ENCODE measurements at regions not wholly inside any gene's neighbourhood (a gene's known extent, or its start where the extent isn't known, plus 50 kb on each side); places are given as distances from the start of the nearest gene placed in this dataset.

DNA sequence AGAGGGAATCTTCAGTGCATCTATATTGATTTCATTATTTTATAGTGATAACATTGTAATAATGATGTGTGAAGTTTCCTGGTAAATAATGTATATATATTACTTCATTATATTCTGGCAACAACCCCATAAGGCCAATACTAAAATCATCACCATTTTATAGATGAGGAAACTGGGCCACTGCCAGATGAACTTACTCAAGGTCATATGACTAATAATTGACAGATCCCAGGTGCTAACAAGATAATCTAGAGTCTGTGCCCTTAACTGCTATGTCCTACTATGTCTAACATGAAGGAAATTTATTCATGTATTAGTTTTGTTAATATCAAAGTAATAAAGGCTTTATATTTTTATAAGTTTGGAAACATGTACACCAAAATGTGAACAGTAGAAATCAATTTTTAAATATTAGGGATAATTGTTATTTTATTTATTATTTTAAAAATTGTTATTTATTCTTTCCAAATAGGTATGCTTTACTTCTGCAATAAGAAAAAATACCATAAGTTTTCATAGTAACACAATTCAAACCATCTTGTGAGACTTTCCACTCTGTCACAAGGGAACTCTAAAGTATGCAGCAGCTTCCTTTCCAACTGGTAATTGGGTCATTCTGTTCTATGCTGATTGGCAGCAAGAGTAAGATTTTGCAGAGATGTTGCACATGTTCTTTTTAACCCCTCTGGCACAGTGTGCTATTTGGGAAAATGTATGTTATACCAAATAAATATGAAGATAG is 90.8 kb upstream of the CMC1 start:
- DNase-seq (peak in 2 of 3 donors; percentile 26 to 46), ATAC-seq (ENCODE audit: insufficient read depth, low FRiP score) (no peak)
- Histone ChIP-seq H3K36me3 (ENCODE audit: control insufficient read depth in 4 of 4, insufficient read depth in 4 of 4, low read length in 4 of 4) (no peaks in the 10 kb centered on the region), H3K27me3 (ENCODE audit: control insufficient read depth in 3 of 3, insufficient read depth in 3 of 3, low read length in 2 of 3) (no peaks in the 10 kb centered on the region), H3K27ac (ENCODE audit: low read depth in 1 of 2, low read length in 1 of 2) (no peak overlapping the region), H3K4me1 (ENCODE audit: control insufficient read depth in 5 of 5, insufficient read depth in 5 of 5, low read length in 5 of 5) (peaks cover 0 to 3% (median 0%) of the 10 kb centered on the region in 5 donors), H3K9me3 (ENCODE audit: control insufficient read depth in 4 of 4, insufficient read depth in 3 of 4, low read length in 3 of 4) (peaks cover 0 to 3% (median 0%) of the 10 kb centered on the region in 4 donors), H3K9ac (ENCODE audit: insufficient read depth in 1 of 2, low read length in 2 of 2) (no peak overlapping the region), H3K4me3 (no peak overlapping the region)
- TF ChIP-seq, protein P1, sequence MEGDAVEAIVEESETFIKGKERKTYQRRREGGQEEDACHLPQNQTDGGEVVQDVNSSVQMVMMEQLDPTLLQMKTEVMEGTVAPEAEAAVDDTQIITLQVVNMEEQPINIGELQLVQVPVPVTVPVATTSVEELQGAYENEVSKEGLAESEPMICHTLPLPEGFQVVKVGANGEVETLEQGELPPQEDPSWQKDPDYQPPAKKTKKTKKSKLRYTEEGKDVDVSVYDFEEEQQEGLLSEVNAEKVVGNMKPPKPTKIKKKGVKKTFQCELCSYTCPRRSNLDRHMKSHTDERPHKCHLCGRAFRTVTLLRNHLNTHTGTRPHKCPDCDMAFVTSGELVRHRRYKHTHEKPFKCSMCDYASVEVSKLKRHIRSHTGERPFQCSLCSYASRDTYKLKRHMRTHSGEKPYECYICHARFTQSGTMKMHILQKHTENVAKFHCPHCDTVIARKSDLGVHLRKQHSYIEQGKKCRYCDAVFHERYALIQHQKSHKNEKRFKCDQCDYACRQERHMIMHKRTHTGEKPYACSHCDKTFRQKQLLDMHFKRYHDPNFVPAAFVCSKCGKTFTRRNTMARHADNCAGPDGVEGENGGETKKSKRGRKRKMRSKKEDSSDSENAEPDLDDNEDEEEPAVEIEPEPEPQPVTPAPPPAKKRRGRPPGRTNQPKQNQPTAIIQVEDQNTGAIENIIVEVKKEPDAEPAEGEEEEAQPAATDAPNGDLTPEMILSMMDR (IDR thresholded peaks at IDR 0.05; ENCODE audit: control extremely low read depth, extremely low read depth), result no peak

DNA sequence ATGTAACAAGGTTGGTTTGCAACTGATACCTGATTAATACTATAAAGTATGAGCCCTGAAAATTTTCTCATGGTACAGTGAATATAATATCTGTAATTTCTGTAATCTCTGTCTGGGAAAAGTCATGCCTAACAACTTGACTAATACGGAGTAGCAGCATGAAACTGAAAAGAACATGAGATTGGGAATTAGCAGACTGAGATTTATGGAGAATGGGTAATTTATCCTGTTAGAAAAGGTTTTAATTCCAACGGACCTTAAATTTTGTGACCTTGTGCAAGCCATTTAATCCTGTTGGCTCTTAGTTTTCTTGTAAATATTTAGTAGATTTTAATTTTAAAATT is 90.2 kb upstream of the CMC1 start:
- WGBS, 2 donors, result 72 to 80% methylated on average over 2 of the region's 2 CpGs
- H3K27me3 ChIP-seq (ENCODE audit: control insufficient read depth in 3 of 3, insufficient read depth in 3 of 3, low read length in 2 of 3), result no peaks in the 10 kb centered on the region
- TF ChIP-seq, protein P1 (IDR thresholded peaks at IDR 0.05; ENCODE audit: control extremely low read depth, extremely low read depth), result no peak
- peak overlapping the region in 1 of 2 donors; percentile 21 for H3K27ac ChIP-seq (ENCODE audit: low read depth in 1 of 2, low read length in 1 of 2)
- ATAC-seq (ENCODE audit: insufficient read depth, low FRiP score) (no peak), DNase-seq (no peak)
- no peak overlapping the region for H3K9ac ChIP-seq (ENCODE audit: insufficient read depth in 1 of 2, low read length in 2 of 2)
- peaks cover 0 to 3% (median 0%) of the 10 kb centered on the region in 5 donors for H3K4me1 ChIP-seq (ENCODE audit: control insufficient read depth in 5 of 5, insufficient read depth in 5 of 5, low read length in 5 of 5)
- H3K4me3 ChIP-seq, result no peak overlapping the region
- H3K36me3 ChIP-seq (ENCODE audit: control insufficient read depth in 4 of 4, insufficient read depth in 4 of 4, low read length in 4 of 4), result no peaks in the 10 kb centered on the region
- peaks cover 0 to 3% (median 0%) of the 10 kb centered on the region in 4 donors for H3K9me3 ChIP-seq (ENCODE audit: control insufficient read depth in 4 of 4, insufficient read depth in 3 of 4, low read length in 3 of 4)

DNA sequence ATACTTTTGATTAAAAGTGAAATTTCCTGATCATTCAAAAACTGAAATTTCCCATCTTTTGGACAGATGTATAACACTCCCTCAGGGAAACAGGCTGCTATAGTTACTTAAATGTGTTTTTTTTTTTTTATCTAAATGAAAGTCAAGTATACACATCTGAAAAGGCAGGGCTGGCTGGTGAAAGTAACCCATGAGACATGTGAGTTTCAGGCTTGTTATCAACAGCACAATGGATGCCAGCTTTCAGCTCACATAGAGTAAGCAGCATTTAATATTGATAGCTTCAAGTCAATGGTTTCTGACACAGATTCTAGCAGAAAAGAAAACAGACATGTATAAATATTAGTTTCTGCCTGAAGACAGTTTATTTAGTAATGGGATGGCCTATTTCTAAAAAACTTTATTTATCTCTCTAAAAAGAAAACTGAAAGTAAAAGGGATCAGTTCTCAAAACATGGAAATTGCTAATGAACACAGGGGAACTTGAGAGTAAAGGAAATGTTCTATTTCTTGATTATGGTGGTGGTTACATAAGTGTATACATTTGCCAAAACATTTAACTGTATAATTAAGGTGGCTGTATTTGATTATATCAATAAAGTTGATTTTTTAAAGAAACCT is 89.7 kb upstream of the CMC1 start:
- H3K27ac ChIP-seq (ENCODE audit: low read depth in 1 of 2, low read length in 1 of 2), result no peak overlapping the region
- DNase-seq, result peak in 1 of 3 donors; percentile 24
- H3K27me3 ChIP-seq (ENCODE audit: control insufficient read depth in 3 of 3, insufficient read depth in 3 of 3, low read length in 2 of 3), result no peaks in the 10 kb centered on the region
- H3K4me3 ChIP-seq, result no peak overlapping the region
- H3K9ac ChIP-seq (ENCODE audit: insufficient read depth in 1 of 2, low read length in 2 of 2), result no peak overlapping the region
- peaks cover 0 to 3% (median 0%) of the 10 kb centered on the region in 5 donors for H3K4me1 ChIP-seq (ENCODE audit: control insufficient read depth in 5 of 5, insufficient read depth in 5 of 5, low read length in 5 of 5)
- peaks cover 0 to 3% (median 0%) of the 10 kb centered on the region in 4 donors for H3K9me3 ChIP-seq (ENCODE audit: control insufficient read depth in 4 of 4, insufficient read depth in 3 of 4, low read length in 3 of 4)
- no peak for ATAC-seq (ENCODE audit: insufficient read depth, low FRiP score)
- no peaks in the 10 kb centered on the region for H3K36me3 ChIP-seq (ENCODE audit: control insufficient read depth in 4 of 4, insufficient read depth in 4 of 4, low read length in 4 of 4)
- TF ChIP-seq, protein P1 (IDR thresholded peaks at IDR 0.05; ENCODE audit: control extremely low read depth, extremely low read depth), result no peak

Data from lung (tissue), 11 donors.